ENCODE measurements at regions not wholly inside any gene's neighbourhood (a gene's known extent, or its start where the extent isn't known, plus 50 kb on each side); places are given as distances from the start of the nearest gene placed in this dataset.

- DNase-seq: no peak
These were observed 191.7 kb downstream of the RASSF9 start for GRCh38 chr12:85644508-85644907.

- no peak for DNase-seq
These were observed 182.3 kb downstream of the RASSF9 start for GRCh38 chr12:85653731-85654455.

- DNase-seq: no peak
These were observed 181.8 kb downstream of the RASSF9 start for GRCh38 chr12:85654456-85654840.

- DNase-seq: no peak
These were observed 179.6 kb downstream of the RASSF9 start for GRCh38 chr12:85656561-85656960.

- DNase-seq: no peak
These were observed 179.0 kb downstream of the RASSF9 start for GRCh38 chr12:85657251-85657650.

GRCh38 chr12:85657836-85658630 lies 178.2 kb downstream of the RASSF9 start:
- no peak for DNase-seq

- DNase-seq: no peak
These were observed 176.3 kb downstream of the RASSF9 start for GRCh38 chr12:85659754-85660530.

GRCh38 chr12:85661461-85662206 lies 174.6 kb downstream of the RASSF9 start:
- no peak for DNase-seq

- DNase-seq: no peak
These were observed 174.0 kb downstream of the RASSF9 start for GRCh38 chr12:85662207-85662602.

GRCh38 chr12:85663631-85664030 lies 172.6 kb downstream of the RASSF9 start:
- no peak for DNase-seq

- no peak for DNase-seq
These were observed 171.8 kb downstream of the RASSF9 start for GRCh38 chr12:85664429-85664828.

- DNase-seq: no peak
These were observed 166.3 kb downstream of the RASSF9 start for GRCh38 chr12:85669911-85670310.

- DNase-seq: no peak
These were observed 163.8 kb downstream of the RASSF9 start for GRCh38 chr12:85672436-85672835.

GRCh38 chr12:85673921-85674420 lies 162.2 kb downstream of the RASSF9 start:
- DNase-seq: no peak

- DNase-seq: no peak
These were observed 159.1 kb downstream of the RASSF9 start for GRCh38 chr12:85676816-85677749.

- DNase-seq: no peak
These were observed 156.9 kb downstream of the RASSF9 start for GRCh38 chr12:85679296-85679695.

- DNase-seq: no peak
These were observed 155.3 kb downstream of the RASSF9 start for GRCh38 chr12:85680881-85681280.

GRCh38 chr12:85681333-85681732 lies 154.9 kb downstream of the RASSF9 start:
- no peak for DNase-seq

- DNase-seq: no peak
These were observed 153.2 kb downstream of the RASSF9 start for GRCh38 chr12:85683051-85683450.

- no peak for DNase-seq
These were observed 147.4 kb downstream of the RASSF9 start for GRCh38 chr12:85688837-85689236.

- no peak for DNase-seq
These were observed 146.1 kb downstream of the RASSF9 start for GRCh38 chr12:85690146-85690545.

Data from stimulated activated CD4-positive, alpha-beta T cell treated with anti-CD3 and anti-CD28 coated beads, Interleukin-4, amount 100 ng/mL, for 24 hours (primary cell).